A172 (cell line): ENCODE measurements at regions not wholly inside any gene's neighbourhood (a gene's known extent, or its start where the extent isn't known, plus 50 kb on each side); places are given as distances from the start of the nearest gene placed in this dataset.
"Not testable (repeated sequence)": the region's sequence is repeated elsewhere in the genome, so short reads cannot be mapped to it uniquely, and the experiment has no call there.

ENCODE experiments used
- DNase-seq: peaks from one replicate; pipeline ENCODE4 v3.0.0-alpha.2; 2015; ENCODE audit warnings: low spot score

GRCh38 chr1:118828038-118828437 is 160.1 kb downstream of the TBX15 start:
- peak; percentile 1 for DNase-seq

GRCh38 chr1:118827636-118828035 is 160.5 kb downstream of the TBX15 start:
- DNase-seq = no peak

- no peak for DNase-seq
These were observed 160.9 kb downstream of the TBX15 start for GRCh38 chr1:118827207-118827606.

- peak; percentile 1 for DNase-seq
These were observed 161.5 kb downstream of the TBX15 start for GRCh38 chr1:118826669-118827068.

- DNase-seq = no peak
These were observed 162.5 kb downstream of the TBX15 start for GRCh38 chr1:118825619-118826018.

GRCh38 chr1:118821801-118822200 is 166.3 kb downstream of the TBX15 start:
- peak; percentile 3 for DNase-seq

- no peak for DNase-seq
These were observed 167.3 kb downstream of the TBX15 start for GRCh38 chr1:118820864-118821263.

GRCh38 chr1:118815909-118816308 is 172.2 kb downstream of the TBX15 start:
- no peak for DNase-seq

- DNase-seq = no peak
These were observed 175.6 kb downstream of the TBX15 start for GRCh38 chr1:118812555-118812954.

- DNase-seq = no peak
These were observed 177.0 kb downstream of the TBX15 start for GRCh38 chr1:118811156-118811555.

GRCh38 chr1:118809586-118809985 is 178.6 kb downstream of the TBX15 start:
- DNase-seq = no peak

- DNase-seq = not testable (repeated sequence)
These were observed 185.0 kb downstream of the TBX15 start for GRCh38 chr1:118803128-118803527.

GRCh38 chr1:118791094-118791691 is 196.9 kb downstream of the TBX15 start:
- no peak for DNase-seq

GRCh38 chr1:118788463-118788862 is 199.7 kb downstream of the TBX15 start:
- DNase-seq = peak; percentile 72

- DNase-seq = no peak
These were observed 201.5 kb downstream of the TBX15 start for GRCh38 chr1:118786454-118787155.

- DNase-seq = peak; percentile 39
These were observed 202.9 kb downstream of the TBX15 start for GRCh38 chr1:118785246-118785645.

GRCh38 chr1:118783095-118783758 is 204.9 kb downstream of the TBX15 start:
- peak; percentile 8 for DNase-seq

- peak; percentile 23 for DNase-seq
These were observed 214.5 kb downstream of the TBX15 start for GRCh38 chr1:118773656-118774055.

- no peak for DNase-seq
These were observed 220.2 kb downstream of the TBX15 start for GRCh38 chr1:118767971-118768370.

GRCh38 chr1:118753976-118754375 is 234.2 kb downstream of the TBX15 start:
- DNase-seq = no peak

- DNase-seq = no peak
These were observed 237.0 kb downstream of the TBX15 start for GRCh38 chr1:118751166-118751565.

- no peak for DNase-seq
These were observed 243.7 kb downstream of the TBX15 start for GRCh38 chr1:118744420-118744819.

- no peak for DNase-seq
These were observed 248.6 kb downstream of the TBX15 start for GRCh38 chr1:118739501-118739900.
